ENCODE measurements at regions not wholly inside any gene's neighbourhood (a gene's known extent, or its start where the extent isn't known, plus 50 kb on each side); places are given as distances from the start of the nearest gene placed in this dataset.

DNA sequence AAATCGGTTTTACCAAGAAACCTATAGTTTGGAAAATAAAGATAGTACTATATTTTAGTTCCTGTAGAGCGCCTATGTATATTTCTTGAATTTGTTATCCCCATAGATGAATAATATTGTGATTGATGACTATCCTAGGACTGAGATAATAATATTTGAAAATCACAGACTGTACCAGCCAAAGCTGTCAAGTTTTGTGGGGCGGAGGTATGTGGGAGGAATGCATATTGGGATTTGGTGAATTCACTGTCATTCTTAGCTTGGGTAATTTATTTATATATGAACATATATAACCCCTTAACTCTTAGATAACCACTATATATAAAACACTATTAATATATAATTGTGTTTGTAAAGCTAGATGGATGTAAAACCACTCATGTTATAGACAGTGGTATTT, 205.5 kb upstream of the ARSJ start:
- Histone ChIP-seq H3K36me3 (ENCODE audit: control insufficient read depth in 2 of 4, insufficient read depth in 4 of 4, low read length in 3 of 4) (no peaks in the 10 kb centered on the region; a peak in 1 of 8 replicates), H2BK120ac (replicated peaks; ENCODE audit: low read depth, low read length) (no peak overlapping the region), H3K4me3 (ENCODE audit: extremely low read depth in 1 of 4, insufficient read depth in 2 of 4, low read depth in 3 of 4, low read length in 4 of 4) (no peak overlapping the region), H3K27ac (ENCODE audit: low read depth, low read length) (no peak overlapping the region), H2BK20ac (ENCODE audit: low read length) (no peak overlapping the region), H3K9me3 (ENCODE audit: insufficient read depth in 2 of 2, low read depth in 1 of 2, low read length in 1 of 2) (peaks cover 14 to 15% of the 10 kb centered on the region in 2 experiments), H4K20me1 (replicated peaks in 1 of 2; ENCODE audit: control insufficient read depth in 1 of 2, insufficient read depth in 2 of 2, low read length in 2 of 2) (no peaks in the 10 kb centered on the region), H3K14ac (ENCODE audit: insufficient read length) (no peak overlapping the region), H3K4me1 (replicated peaks in 1 of 4; ENCODE audit: control insufficient read depth in 3 of 4, insufficient read depth in 4 of 4, low read length in 3 of 4) (no peaks in the 10 kb centered on the region), H3K18ac (ENCODE audit: extremely low read depth, low read length) (no peak overlapping the region), H2AK5ac (ENCODE audit: low read depth, low read length) (no peak overlapping the region), H3K4me2 (ENCODE audit: insufficient read depth in 1 of 2, low read depth in 2 of 2, low read length in 2 of 2) (no peak overlapping the region), H2BK15ac (ENCODE audit: low read length) (no peak overlapping the region), H4K5ac (ENCODE audit: insufficient read length, low read depth, low read length) (no peak overlapping the region), H4K8ac (ENCODE audit: extremely low read depth, insufficient read depth, low read length) (no peak overlapping the region), H4K91ac (replicated peaks; ENCODE audit: insufficient read length, low read length) (no peak overlapping the region), H3K79me1 (ENCODE audit: low read depth, low read length) (no peaks in the 10 kb centered on the region), H3K23me2 (ENCODE audit: low read depth, low read length) (no peaks in the 10 kb centered on the region), H2BK12ac (ENCODE audit: low read depth, low read length) (no peak overlapping the region), H3K79me2 (ENCODE audit: control insufficient read depth in 1 of 2, insufficient read depth in 2 of 2, low read length in 2 of 2) (no peaks in the 10 kb centered on the region), H2BK5ac (ENCODE audit: low read depth, low read length) (no peak overlapping the region), H3K56ac (replicated peaks; ENCODE audit: insufficient read length, low read depth, low read length) (no peak overlapping the region), H3K9ac (replicated peaks in 1 of 4; ENCODE audit: extremely low read depth in 1 of 4, low read depth in 3 of 4, low read length in 3 of 4) (no peak overlapping the region), H3K27me3 (replicated peaks in 1 of 4; ENCODE audit: control insufficient read depth in 3 of 4, extremely low read depth in 1 of 4, insufficient read depth in 3 of 4, low read length in 3 of 4) (no peaks in the 10 kb centered on the region), H3K4ac (replicated peaks; ENCODE audit: insufficient read length, low read depth, low read length) (no peak overlapping the region), H2AFZ (ENCODE audit: low read length) (no peak overlapping the region), H3K23ac (ENCODE audit: insufficient read length) (no peak overlapping the region)
- FAIRE-seq (no peak), DNase-seq (ENCODE audit: low read depth in 1 of 2, low spot score in 2 of 2) (no peak)
- ChIA-PET POLR2A (ENCODE audit: partially characterized antibody) (no interaction called here), CTCF (ENCODE audit: partially characterized antibody) (no interaction called here)
- 93% methylated on average over 3 of the region's 3 CpGs; no CpG with 5 or more reads in 1 of the 2 experiments for WGBS, 2 experiments (ENCODE audit: extremely low coverage in 1 of 2, insufficient coverage in 1 of 2, insufficient read length in 1 of 2, insufficient replicate concordance in 2 of 2, low coverage in 1 of 2, low lambda C conversion rate in 2 of 2, missing lambda C conversion rate in 1 of 2)
- no peak for TF ChIP-seq SAP30 (IDR thresholded peaks at IDR 0.05; ENCODE audit: insufficient read depth, insufficient replicate concordance, low read length)
- TF ChIP-seq HDAC6 (IDR thresholded peaks at IDR 0.05; ENCODE audit: low read depth, low read length), result no peak
- no peak for TF ChIP-seq GTF2F1 (IDR thresholded peaks at IDR 0.05; ENCODE audit: borderline replicate concordance, low read depth, low read length)
- no peak for TF ChIP-seq BCL11A (IDR thresholded peaks at IDR 0.05; ENCODE audit: low read depth in 2 of 2, low read length in 2 of 2)
- no peak for TF ChIP-seq POLR2AphosphoS5 (IDR thresholded peaks at IDR 0.05; ENCODE audit: low read depth, low read length)
- TF ChIP-seq, protein P1, sequence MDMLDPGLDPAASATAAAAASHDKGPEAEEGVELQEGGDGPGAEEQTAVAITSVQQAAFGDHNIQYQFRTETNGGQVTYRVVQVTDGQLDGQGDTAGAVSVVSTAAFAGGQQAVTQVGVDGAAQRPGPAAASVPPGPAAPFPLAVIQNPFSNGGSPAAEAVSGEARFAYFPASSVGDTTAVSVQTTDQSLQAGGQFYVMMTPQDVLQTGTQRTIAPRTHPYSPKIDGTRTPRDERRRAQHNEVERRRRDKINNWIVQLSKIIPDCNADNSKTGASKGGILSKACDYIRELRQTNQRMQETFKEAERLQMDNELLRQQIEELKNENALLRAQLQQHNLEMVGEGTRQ (IDR thresholded peaks at IDR 0.05; ENCODE audit: low read length), result no peak
- no peak for TF ChIP-seq CHD2 (IDR thresholded peaks at IDR 0.05; ENCODE audit: low read length)
- no peak for TF ChIP-seq SP4 (IDR thresholded peaks at IDR 0.05; ENCODE audit: low read length)
- TF ChIP-seq SRF (IDR thresholded peaks at IDR 0.05; ENCODE audit: low read depth, low read length), result no peak

All from H1 (cell line).